PC-3 (cell line): ENCODE measurements at regions not wholly inside any gene's neighbourhood (a gene's known extent, or its start where the extent isn't known, plus 50 kb on each side); places are given as distances from the start of the nearest gene placed in this dataset.
A peak's percentile ranks its signal among the peaks of the same experiment; 100 is the strongest.
"Not testable (repeated sequence)": the region's sequence is repeated elsewhere in the genome, so short reads cannot be mapped to it uniquely, and the experiment has no call there.

Experiments used
- ATAC-seq: fragments of 200-7000 bp; cut with Tn5 transposase; 2 replicates; pipeline ENCODE4 v1.9.1; 2020; ENCODE audit warnings: mild to moderate bottlenecking, moderate library complexity
- BruUV-seq: library from RNA; stranded (reverse); fragments of 400-500 nt; replicated peaks from 2 replicates; lab custom pipeline; 2021; lab: Mats Ljungman, UMichigan
- CTCF ChIA-PET: fragments of 300-600 bp; sonication (Branson Sonifier 250); formaldehyde crosslinking; loops from one replicate; lab custom pipeline; 2022; ENCODE audit warnings: antibody characterized with exemption; lab: Charles Lee
- POLR2A ChIA-PET: fragments of 300-600 bp; sonication (Branson Sonifier 250); formaldehyde crosslinking; loops from one replicate; lab custom pipeline; 2022; ENCODE audit warnings: antibody characterized with exemption; ENCODE audit not compliant: unreplicated experiment; lab: Charles Lee
- DNase-seq: peaks from one replicate; pipeline ENCODE4 v3.0.0-alpha.2; 2015
- H2AFZ ChIP-seq: fragments of 300-600 bp; sonication (generic); 2 replicates; pipeline ENCODE4 v1.6.0; 2016; ENCODE audit warnings: antibody characterized with exemption, low read length
- H3F3A ChIP-seq: fragments of 300-600 bp; sonication (generic); one replicate; pipeline ENCODE4 v1.6.0; 2017; ENCODE audit warnings: antibody characterized with exemption, low read length, control low read depth, mild to moderate bottlenecking; ENCODE audit not compliant: unreplicated experiment
- H3K27ac ChIP-seq: fragments of 300-600 bp; sonication (generic); 2 replicates; pipeline ENCODE4 v1.5.1; 2016; ENCODE audit warnings: mild to moderate bottlenecking, low read length
- H3K27me3 ChIP-seq: fragments of 300-600 bp; sonication (generic); 2 replicates; pipeline ENCODE4 v1.6.1; 2016; ENCODE audit warnings: low read length, mixed read lengths
- H3K36me3 ChIP-seq: fragments of 300-600 bp; sonication (generic); 2 replicates; pipeline ENCODE4 v1.6.1; 2016; ENCODE audit warnings: low read depth, mixed run types, low read length, mixed read lengths
- H3K4me1 ChIP-seq: fragments of 300-600 bp; sonication (generic); 2 replicates; pipeline ENCODE4 v1.5.1; 2016; ENCODE audit warnings: low read length; ENCODE audit not compliant: insufficient read depth
- H3K4me2 ChIP-seq: fragments of 300-600 bp; sonication (generic); 2 replicates; pipeline ENCODE4 v1.6.0; 2016; ENCODE audit warnings: low read length
- H3K4me3 ChIP-seq: fragments of 300-600 bp; sonication (generic); 2 replicates; pipeline ENCODE4 v1.5.1; 2016; ENCODE audit warnings: mild to moderate bottlenecking, low read length, mixed read lengths
- H3K79me2 ChIP-seq: fragments of 300-600 bp; sonication (generic); 2 replicates; pipeline ENCODE4 v1.6.1; 2017; ENCODE audit warnings: low read length, mixed read lengths
- H3K9ac ChIP-seq: fragments of 300-600 bp; sonication (generic); 2 replicates; pipeline ENCODE4 v1.6.0; 2016; ENCODE audit warnings: mild to moderate bottlenecking, low read length
- H3K9me2 ChIP-seq: fragments of 300-600 bp; sonication (generic); replicated peaks from 2 replicates; pipeline ENCODE4 v1.6.1; 2016; ENCODE audit warnings: mixed run types, low read length, mixed read lengths
- H3K9me3 ChIP-seq: fragments of 300-600 bp; sonication (generic); 2 replicates; pipeline ENCODE4 v1.6.1; 2016; ENCODE audit warnings: low read length, mixed read lengths
- H4K20me1 ChIP-seq: fragments of 300-600 bp; sonication (generic); 2 replicates; pipeline ENCODE4 v1.6.1; 2016; ENCODE audit warnings: low read length, mixed read lengths
- EZH2 ChIP-seq: fragments of 300-600 bp; sonication (generic); IDR thresholded peaks from one replicate; pipeline ENCODE4 v1.6.1; 2017; ENCODE audit warnings: antibody characterized with exemption, mild to moderate bottlenecking, low read length; ENCODE audit not compliant: unreplicated experiment
- EZH2phosphoT487 ChIP-seq: fragments of 300-600 bp; sonication (generic); IDR thresholded peaks from 2 replicates; pipeline ENCODE4 v1.6.1; 2018; ENCODE audit warnings: mild to moderate bottlenecking, antibody characterized with exemption, low read length, borderline replicate concordance
- intact Hi-C: fragments of 100-400 bp; cut with micrococcal nuclease; formaldehyde crosslinking; loops from 2 replicates; pipeline ENCODE4 v1.9.0; 2023
- TF ChIP-seq, protein P1 (sequence below): fragments of 300-600 bp; sonication (generic); conservative IDR thresholded peaks from 2 replicates; pipeline ENCODE4 v1.5.1; 2017; ENCODE audit warnings: antibody characterized with exemption, low read depth, mild to moderate bottlenecking, low read length

DNA sequence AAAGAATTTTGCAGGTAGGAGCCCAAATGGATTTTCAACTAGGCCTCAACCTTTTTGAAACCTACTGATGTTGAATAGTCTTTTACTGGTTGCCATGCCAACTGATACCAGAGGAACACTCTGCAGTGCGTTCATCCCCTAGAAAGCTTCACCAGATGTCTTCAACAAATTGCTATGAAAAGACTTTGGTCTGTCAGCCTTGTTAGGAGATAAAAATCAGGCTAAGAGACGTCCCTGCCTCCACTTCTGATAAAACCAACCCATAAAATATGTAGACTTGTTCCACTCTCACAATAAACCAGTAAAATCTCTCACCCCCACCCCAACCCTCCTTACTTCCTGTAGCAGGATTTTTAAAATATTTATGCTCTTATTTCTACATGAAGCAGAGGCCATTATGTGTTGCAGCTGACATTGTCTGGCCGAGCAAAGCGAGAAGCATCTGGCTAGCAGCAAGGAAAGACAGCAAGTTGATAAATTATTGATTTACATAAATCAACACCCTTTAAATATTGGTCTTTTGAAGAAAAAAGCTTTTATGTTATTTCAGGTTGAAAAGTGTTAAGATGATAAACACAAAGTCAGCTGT lies 428.7 kb downstream of the ISL1 start:
- H3K9me3 ChIP-seq = no peaks in the 10 kb centered on the region
- peak overlapping the region; percentile 10; the same call in 1 of the 2 replicates for H3K4me2 ChIP-seq
- H3K36me3 ChIP-seq = no peaks in the 10 kb centered on the region
- H4K20me1 ChIP-seq = no peaks in the 10 kb centered on the region
- H3K27ac ChIP-seq = peak overlapping the region; percentile 76
- BruUV-seq = no TSS peak
- H3K9ac ChIP-seq = no peak overlapping the region
- H3K27me3 ChIP-seq = no peaks in the 10 kb centered on the region
- H3K4me1 ChIP-seq = peaks cover 42% of the 10 kb centered on the region
- ATAC-seq = no peak
- no peak overlapping the region for H3K4me3 ChIP-seq
- peaks cover 3% of the 10 kb centered on the region for H3F3A ChIP-seq
- POLR2A ChIA-PET = no interaction called here
- H2AFZ ChIP-seq = peak overlapping the region; percentile 59
- H3K79me2 ChIP-seq = no peaks in the 10 kb centered on the region
- CTCF ChIA-PET = no interaction called here
- intact Hi-C loops = loop anchor here (10.0 kb wide), 2 partner anchors 77 to 427 kb away; partner anchors contain the start of gene ISL1
- H3K9me2 ChIP-seq = no peaks in the 10 kb centered on the region
- peak; percentile 6 for DNase-seq
- TF ChIP-seq EZH2phosphoT487 (no peak), EZH2 (no peak)
- TF ChIP-seq, protein P1, sequence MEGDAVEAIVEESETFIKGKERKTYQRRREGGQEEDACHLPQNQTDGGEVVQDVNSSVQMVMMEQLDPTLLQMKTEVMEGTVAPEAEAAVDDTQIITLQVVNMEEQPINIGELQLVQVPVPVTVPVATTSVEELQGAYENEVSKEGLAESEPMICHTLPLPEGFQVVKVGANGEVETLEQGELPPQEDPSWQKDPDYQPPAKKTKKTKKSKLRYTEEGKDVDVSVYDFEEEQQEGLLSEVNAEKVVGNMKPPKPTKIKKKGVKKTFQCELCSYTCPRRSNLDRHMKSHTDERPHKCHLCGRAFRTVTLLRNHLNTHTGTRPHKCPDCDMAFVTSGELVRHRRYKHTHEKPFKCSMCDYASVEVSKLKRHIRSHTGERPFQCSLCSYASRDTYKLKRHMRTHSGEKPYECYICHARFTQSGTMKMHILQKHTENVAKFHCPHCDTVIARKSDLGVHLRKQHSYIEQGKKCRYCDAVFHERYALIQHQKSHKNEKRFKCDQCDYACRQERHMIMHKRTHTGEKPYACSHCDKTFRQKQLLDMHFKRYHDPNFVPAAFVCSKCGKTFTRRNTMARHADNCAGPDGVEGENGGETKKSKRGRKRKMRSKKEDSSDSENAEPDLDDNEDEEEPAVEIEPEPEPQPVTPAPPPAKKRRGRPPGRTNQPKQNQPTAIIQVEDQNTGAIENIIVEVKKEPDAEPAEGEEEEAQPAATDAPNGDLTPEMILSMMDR = no peak

GRCh38 chr5:51814817-51815216 lies 431.6 kb downstream of the ISL1 start:
- H3K9ac ChIP-seq, H3K4me2 ChIP-seq, CTCF ChIA-PET, ATAC-seq, BruUV-seq, H3K9me2 ChIP-seq, H3K27ac ChIP-seq, H3K79me2 ChIP-seq, H4K20me1 ChIP-seq, H2AFZ ChIP-seq, H3K4me3 ChIP-seq, POLR2A ChIA-PET, H3K36me3 ChIP-seq, H3F3A ChIP-seq, H3K9me3 ChIP-seq, H3K27me3 ChIP-seq: not testable (repeated sequence)
- peak; percentile 49 for DNase-seq
- intact Hi-C loops = loop anchor here (10.0 kb wide), 2 partner anchors 80 to 430 kb away; partner anchors contain the start of gene ISL1
- peaks cover 30% of the 10 kb centered on the region for H3K4me1 ChIP-seq

- peaks cover 17% of the 10 kb centered on the region for H3K4me1 ChIP-seq
- H3K79me2 ChIP-seq = no peaks in the 10 kb centered on the region
- DNase-seq (no peak), ATAC-seq (no peak)
- no peaks in the 10 kb centered on the region for H4K20me1 ChIP-seq
- CTCF ChIA-PET = no interaction called here
- H3K36me3 ChIP-seq = no peaks in the 10 kb centered on the region
- H3K4me2 ChIP-seq = no peak overlapping the region
- no TSS peak for BruUV-seq
- no peaks in the 10 kb centered on the region for H3K27me3 ChIP-seq
- H3K9ac ChIP-seq = no peak overlapping the region
- H3F3A ChIP-seq = no peaks in the 10 kb centered on the region
- no peaks in the 10 kb centered on the region for H3K9me2 ChIP-seq
- H3K27ac ChIP-seq = no peak overlapping the region
- no peaks in the 10 kb centered on the region for H3K9me3 ChIP-seq
- POLR2A ChIA-PET = no interaction called here
- H3K4me3 ChIP-seq = no peak overlapping the region
- no peak overlapping the region for H2AFZ ChIP-seq
- intact Hi-C loops = loop anchor here (10.0 kb wide), 2 partner anchors 82 to 432 kb away; partner anchors contain the start of gene ISL1
- TF ChIP-seq, protein P1 = no peak
- TF ChIP-seq EZH2 = no peak
- TF ChIP-seq EZH2phosphoT487 = no peak
Observed at GRCh38 chr5:51816427-51816826, 433.2 kb downstream of the ISL1 start.
